ENCODE measurements at regions not wholly inside any gene's neighbourhood (a gene's known extent, or its start where the extent isn't known, plus 50 kb on each side); places are given as distances from the start of the nearest gene placed in this dataset.

DNA sequence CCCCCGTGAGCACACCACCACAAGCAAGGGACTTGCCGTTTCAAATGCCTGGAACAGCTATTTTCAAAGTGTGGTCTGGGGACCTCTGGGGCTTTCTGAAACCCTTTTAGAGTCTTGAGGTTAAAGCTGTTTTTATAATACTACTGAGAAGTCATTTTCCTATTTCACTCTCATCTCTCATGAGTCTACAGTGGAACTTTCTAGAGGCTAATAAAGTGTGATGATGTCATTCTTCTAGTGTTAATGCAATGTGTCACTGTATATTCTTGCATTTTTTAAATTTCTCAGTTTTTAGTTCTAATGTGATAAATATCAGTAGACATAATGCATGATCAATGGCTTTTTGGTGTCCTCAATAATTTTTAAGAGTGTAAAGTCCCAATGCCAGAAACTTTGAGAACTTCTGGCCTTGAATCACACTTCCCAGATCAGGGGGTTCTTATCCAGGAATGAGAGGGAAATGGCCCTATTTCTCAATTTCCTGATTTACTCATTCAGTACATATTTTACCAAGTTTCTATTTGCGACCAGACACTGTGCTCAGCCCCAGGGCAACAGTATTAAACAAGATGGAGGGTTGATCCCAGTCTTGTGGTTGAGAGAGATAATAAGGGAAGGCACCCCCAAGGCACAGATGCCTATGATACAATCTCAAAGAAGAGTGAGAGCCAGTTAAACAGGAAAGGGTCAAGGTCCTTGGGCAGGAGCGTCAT is 444.0 kb downstream of the HS3ST3B1 start:
- no peak for TF ChIP-seq POLR2A (IDR thresholded peaks at IDR 0.05)
- TF ChIP-seq, protein P1, sequence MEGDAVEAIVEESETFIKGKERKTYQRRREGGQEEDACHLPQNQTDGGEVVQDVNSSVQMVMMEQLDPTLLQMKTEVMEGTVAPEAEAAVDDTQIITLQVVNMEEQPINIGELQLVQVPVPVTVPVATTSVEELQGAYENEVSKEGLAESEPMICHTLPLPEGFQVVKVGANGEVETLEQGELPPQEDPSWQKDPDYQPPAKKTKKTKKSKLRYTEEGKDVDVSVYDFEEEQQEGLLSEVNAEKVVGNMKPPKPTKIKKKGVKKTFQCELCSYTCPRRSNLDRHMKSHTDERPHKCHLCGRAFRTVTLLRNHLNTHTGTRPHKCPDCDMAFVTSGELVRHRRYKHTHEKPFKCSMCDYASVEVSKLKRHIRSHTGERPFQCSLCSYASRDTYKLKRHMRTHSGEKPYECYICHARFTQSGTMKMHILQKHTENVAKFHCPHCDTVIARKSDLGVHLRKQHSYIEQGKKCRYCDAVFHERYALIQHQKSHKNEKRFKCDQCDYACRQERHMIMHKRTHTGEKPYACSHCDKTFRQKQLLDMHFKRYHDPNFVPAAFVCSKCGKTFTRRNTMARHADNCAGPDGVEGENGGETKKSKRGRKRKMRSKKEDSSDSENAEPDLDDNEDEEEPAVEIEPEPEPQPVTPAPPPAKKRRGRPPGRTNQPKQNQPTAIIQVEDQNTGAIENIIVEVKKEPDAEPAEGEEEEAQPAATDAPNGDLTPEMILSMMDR (IDR thresholded peaks at IDR 0.05) = no peak
- Histone ChIP-seq H3K27me3 (no peaks in the 10 kb centered on the region), H3K4me1 (no peaks in the 10 kb centered on the region), H3K27ac (no peak overlapping the region), H3K4me3 (no peak overlapping the region), H3K9me3 (no peaks in the 10 kb centered on the region), H3K36me3 (no peaks in the 10 kb centered on the region)
- DNase-seq = no peak

DNA sequence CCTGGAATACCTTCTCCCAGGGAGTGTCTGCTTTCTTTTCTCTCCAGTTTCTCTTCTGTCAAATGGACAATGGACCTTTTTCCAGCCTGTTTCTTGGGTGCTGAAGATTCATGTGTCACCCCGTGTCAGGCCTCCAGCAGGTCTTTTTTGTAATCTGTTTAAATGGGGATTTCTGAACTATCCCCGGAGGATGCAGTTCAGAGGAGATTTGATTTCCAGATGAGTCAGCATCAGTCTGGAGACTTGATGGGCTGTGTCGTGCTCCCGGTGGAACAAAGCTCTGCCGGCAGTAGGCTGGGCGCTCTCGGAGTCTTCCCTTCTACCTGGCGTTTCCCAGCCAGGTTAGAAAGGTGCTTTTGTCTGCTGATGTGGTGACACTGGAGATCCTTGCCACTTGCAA is 440.6 kb downstream of the HS3ST3B1 start:
- Histone ChIP-seq H3K4me1 (no peaks in the 10 kb centered on the region), H3K4me3 (no peak overlapping the region), H3K9me3 (no peaks in the 10 kb centered on the region), H3K27ac (no peak overlapping the region), H3K27me3 (no peaks in the 10 kb centered on the region), H3K36me3 (no peaks in the 10 kb centered on the region)
- TF ChIP-seq, protein P1 (IDR thresholded peaks at IDR 0.05) = no peak
- TF ChIP-seq POLR2A (IDR thresholded peaks at IDR 0.05) = no peak
- no peak for DNase-seq

DNA sequence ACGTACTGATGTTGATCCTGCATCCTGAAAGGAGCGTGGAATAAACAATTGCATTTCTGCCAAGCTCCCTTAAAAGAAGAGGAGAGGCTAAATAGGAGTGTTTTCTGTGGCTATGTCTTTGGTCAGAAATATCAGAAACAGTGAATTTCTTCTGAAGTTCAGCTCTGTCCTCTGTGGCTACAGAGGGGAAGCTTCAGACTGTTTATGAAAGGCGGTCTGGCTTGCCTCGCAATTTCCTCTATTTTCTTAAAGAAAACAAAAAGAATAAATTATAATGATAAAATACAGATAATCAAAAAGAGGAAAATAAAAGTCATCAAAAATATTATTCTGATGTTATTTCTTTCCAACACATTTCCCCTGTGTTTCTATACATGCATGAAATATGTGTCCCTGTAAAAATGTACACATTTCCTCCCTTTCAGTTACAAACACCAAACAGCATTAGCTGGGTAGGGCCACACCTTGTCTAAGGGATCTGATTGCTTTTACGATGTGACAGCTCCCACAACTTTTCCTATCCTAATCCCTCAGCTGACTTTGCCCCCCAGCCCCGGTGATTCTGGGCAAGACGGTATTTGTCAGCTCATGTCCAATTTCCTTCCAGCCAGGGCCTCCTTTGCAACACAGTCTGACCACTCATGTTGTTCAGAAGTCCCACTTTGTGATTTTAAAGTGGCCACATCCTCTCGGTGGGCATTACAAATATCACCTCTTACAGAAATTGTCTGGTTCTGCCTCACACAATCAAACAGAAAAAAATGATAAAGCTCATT is 439.0 kb downstream of the HS3ST3B1 start:
- no peaks in the 10 kb centered on the region for H3K27me3 ChIP-seq
- no peak for DNase-seq
- TF ChIP-seq, protein P1 (IDR thresholded peaks at IDR 0.05) = no peak
- no peak for TF ChIP-seq POLR2A (IDR thresholded peaks at IDR 0.05)
- H3K27ac ChIP-seq = no peak overlapping the region
- H3K4me1 ChIP-seq = no peaks in the 10 kb centered on the region
- H3K4me3 ChIP-seq = no peak overlapping the region
- no peaks in the 10 kb centered on the region for H3K9me3 ChIP-seq
- H3K36me3 ChIP-seq = no peaks in the 10 kb centered on the region

DNA sequence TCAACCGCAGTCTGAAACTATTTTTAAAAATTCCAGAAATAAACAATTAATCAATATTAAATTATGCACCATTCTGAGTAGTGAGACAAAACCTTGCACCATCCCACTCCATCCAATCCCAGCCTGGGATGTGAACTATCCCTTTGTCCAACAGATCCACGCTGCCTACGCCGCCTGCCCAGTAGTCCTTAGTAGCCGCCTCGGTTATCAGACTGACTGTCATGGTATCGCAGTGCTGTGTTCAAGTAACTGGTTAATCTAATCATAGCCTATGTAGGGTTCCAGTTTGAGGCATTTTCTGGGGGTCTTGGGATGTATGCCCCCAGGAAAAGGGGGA is 437.7 kb downstream of the HS3ST3B1 start:
- H3K27me3 ChIP-seq = no peaks in the 10 kb centered on the region
- TF ChIP-seq POLR2A (IDR thresholded peaks at IDR 0.05) = no peak
- TF ChIP-seq, protein P1 (IDR thresholded peaks at IDR 0.05) = no peak
- H3K9me3 ChIP-seq = no peaks in the 10 kb centered on the region
- no peak overlapping the region for H3K27ac ChIP-seq
- no peaks in the 10 kb centered on the region for H3K4me1 ChIP-seq
- no peaks in the 10 kb centered on the region for H3K36me3 ChIP-seq
- H3K4me3 ChIP-seq = no peak overlapping the region
- no peak for DNase-seq

DNA sequence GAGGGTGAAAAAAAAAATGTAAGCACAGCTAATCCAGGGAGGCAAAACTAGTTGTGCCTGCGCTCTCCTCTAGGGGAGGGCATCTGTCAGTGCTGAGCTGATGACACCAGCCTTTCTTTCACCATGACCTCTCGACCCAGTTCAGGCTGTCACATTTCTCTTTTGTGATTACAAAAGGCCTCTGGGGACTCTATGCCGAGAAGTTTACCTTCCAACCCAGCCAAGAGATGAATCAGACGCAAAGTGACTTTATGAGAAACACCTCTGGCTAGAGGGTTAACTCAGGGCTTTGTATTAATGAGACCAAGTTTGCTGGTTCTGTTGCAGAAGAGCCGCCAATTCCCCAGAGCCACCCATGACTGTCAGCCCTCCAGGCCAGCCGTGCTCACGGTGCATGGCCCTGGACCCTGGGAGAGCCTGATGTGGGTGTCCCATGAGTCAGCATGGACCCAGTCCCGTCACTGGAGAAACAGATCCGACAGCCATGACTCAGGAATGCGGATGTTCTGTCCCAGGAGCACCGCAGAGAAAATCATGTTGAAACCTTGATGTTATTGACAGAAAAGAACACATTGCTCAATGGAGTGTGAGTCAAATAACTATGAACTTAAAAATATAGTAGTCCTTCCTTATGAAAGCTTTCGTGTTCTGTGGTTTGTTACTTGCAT is 437.2 kb downstream of the HS3ST3B1 start:
- DNase-seq = peak in 2 of 3 donors; percentile 18 to 57
- Histone ChIP-seq H3K4me1 (no peaks in the 10 kb centered on the region), H3K36me3 (no peaks in the 10 kb centered on the region), H3K4me3 (no peak overlapping the region), H3K27me3 (no peaks in the 10 kb centered on the region), H3K27ac (peak overlapping the region in 1 of 4 donors; percentile 27), H3K9me3 (no peaks in the 10 kb centered on the region)
- TF ChIP-seq POLR2A (IDR thresholded peaks at IDR 0.05) = no peak
- TF ChIP-seq, protein P1 (IDR thresholded peaks at IDR 0.05) = no peak

Data from Peyer's patch (tissue), 4 donors.